GM18868 (cell line): ENCODE measurements at regions not wholly inside any gene's neighbourhood (a gene's known extent, or its start where the extent isn't known, plus 50 kb on each side); places are given as distances from the start of the nearest gene placed in this dataset.

Source experiments
- ATAC-seq: cut with Tn5 transposase; IDR thresholded peaks from one replicate; pipeline ENCODE4 v1.9.1; 2021; ENCODE audit warnings: mild to moderate bottlenecking, moderate library complexity; ENCODE audit not compliant: unreplicated experiment

GRCh38 chr3:29227307-29227706 is 53.6 kb upstream of the RBMS3 start:
- ATAC-seq = no peak
